ENCODE measurements at regions not wholly inside any gene's neighbourhood (a gene's known extent, or its start where the extent isn't known, plus 50 kb on each side); places are given as distances from the start of the nearest gene placed in this dataset.
"Not testable (repeated sequence)": the region's sequence is repeated elsewhere in the genome, so short reads cannot be mapped to it uniquely, and the experiment has no call there.

GRCh38 chr4:155592179-155592937 is 74.3 kb upstream of the GUCY1A1 start:
- peak; percentile 28 for DNase-seq (ENCODE audit: low spot score)

DNA sequence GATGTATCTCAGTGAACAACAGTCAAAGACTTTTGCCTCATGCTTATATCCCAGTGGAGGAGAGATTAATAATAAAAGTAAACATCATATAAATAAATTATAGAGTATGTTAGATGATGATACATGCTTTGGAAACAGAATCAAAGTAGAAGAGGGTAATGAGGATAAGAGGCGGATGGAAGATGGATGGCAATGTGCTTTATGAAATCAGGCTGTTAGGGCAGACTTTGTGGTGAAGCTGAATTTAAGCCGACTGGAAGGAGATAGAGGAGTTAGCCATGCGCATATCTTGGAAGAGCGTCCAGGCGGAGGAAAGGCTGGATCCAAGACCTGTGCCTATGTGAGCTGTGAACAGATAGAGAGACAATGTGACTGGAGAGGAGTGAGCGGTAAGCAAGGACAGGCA is 74.9 kb upstream of the GUCY1A1 start:
- no peak for DNase-seq (ENCODE audit: low spot score)

DNA sequence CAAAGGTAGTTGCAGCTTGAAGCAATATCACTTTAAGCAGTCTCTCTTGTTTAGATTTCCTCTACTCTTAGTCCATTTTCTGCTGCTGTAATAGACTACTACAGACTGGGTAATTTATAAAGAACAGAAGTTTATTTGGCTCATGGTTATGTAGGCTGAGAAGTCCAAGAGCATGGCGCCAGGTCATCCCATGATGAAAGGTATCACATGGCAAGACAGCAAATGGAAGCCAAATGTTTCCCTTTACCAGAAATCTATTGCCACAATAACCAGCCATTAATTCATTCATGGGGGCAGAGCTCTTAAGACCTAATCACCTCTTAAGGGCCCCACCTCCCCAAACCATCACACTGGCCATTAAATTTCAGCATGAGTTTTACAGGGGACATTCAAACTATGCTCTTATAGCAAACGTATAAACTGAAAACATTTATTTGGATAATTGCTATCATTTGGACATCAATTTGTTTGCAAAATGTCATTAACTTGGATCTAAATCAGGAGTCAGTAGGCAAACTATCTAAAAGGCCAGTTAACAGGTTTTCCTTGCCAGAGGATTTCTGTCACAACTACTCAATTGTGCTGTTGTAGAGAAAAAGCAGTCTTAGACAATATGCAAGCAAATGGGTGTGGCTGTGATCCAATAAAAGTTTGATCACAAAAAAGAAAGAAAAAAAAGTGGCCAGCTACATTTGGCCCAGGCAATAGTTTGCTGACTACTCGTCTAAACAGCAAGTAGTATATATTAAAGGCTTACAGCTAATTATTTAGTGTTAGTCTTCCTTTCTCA is 75.7 kb upstream of the GUCY1A1 start:
- no peak for DNase-seq (ENCODE audit: low spot score)

DNA sequence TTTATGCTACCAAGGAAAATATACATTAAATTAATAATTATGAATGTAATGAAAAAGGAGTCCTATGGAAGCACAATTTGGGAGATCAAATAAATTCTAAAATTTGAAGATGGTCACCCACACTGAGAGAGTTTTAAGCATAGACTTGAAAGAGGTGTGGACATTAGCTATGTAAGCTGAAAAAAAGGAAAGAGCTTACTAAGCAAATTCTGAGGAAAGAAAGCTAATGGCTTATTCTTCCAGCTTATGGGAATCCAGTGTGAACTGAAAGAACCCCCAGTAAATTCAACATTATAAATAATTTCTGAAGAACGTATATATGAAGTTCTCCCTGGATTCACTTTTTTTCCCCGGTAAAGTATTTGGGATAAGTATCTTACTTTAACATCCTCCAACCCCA is 78.2 kb upstream of the GUCY1A1 start:
- DNase-seq (ENCODE audit: low spot score): no peak

GRCh38 chr4:155587766-155588165 is 78.9 kb upstream of the GUCY1A1 start:
- no peak for DNase-seq (ENCODE audit: low spot score)

- peak; percentile 83 for DNase-seq (ENCODE audit: low spot score)
Observed at GRCh38 chr4:155582971-155583437, 83.6 kb upstream of the GUCY1A1 start.

- DNase-seq (ENCODE audit: low spot score): no peak
Observed at GRCh38 chr4:155582041-155582440, 84.6 kb upstream of the GUCY1A1 start.

DNA sequence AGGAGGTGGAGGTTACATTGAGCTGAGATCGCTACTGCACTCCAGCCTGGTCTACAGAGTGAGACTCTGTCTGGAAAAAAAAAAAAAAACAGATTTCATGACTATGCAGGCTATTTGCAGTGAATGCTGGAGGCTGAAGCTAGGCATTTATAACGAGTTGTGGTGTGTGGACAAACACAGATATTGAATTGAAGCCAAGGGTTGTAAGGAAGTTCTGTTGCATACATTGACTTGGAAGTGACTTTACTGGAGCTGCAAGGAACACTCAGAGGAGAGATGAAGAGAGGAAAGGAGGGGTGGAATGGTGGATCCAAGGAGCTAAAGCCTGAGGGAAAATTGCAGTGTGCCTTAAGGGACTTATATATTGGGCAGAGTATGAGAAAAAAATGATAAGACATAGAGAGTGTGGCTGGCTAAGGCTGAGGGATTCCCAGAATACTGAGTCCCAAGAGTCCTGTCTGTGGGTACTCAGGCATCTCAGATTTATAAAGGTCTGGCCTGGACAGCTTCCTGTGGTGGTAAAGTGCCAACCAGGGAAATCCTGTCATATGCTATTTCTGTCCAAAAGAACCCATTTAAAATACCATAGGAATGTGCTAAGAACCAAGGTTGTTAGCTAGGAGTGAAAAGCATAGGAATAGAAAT is 87.8 kb upstream of the GUCY1A1 start:
- peak; percentile 79 for DNase-seq (ENCODE audit: low spot score)

DNA sequence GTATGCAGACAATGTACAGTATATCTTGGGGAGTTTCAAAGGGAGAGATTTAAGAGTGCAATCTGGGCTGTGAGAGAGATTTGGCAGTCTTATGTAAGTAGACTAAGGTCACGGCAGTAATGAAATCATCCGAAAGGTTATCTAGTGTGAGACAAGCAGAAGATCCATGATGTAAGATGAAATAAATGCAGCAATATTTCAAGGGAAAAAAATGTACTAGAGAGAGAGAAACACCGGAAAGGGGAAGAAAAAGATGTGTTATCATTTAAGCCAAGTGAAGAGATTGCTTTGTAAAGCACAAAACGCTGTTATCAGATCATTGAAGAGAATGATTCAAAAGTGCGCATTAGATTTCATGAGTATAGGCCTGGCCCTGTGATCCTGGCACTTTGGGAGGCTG is 88.4 kb upstream of the GUCY1A1 start:
- no peak for DNase-seq (ENCODE audit: low spot score)

- DNase-seq (ENCODE audit: low spot score): not testable (repeated sequence)
Observed at GRCh38 chr4:155574329-155574728, 92.3 kb upstream of the GUCY1A1 start.

DNA sequence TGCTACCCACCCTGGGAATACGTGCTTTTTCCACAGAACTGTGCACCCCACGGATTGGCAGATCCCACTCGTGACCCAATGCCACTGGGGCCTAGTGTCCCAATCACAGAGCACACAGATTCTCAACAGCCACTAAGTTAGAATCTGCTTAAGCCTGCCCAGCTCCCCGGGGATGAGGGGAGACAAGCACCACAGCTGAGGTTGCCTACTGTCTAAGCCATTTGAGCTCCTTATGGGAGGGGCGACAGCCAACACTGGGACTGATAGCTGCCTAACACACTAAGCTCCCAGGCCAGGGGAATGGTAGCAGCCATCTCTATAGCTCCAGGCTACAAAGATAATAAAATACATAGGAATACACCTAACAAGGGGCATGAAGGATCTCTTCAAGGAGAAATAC is 93.5 kb upstream of the GUCY1A1 start:
- no peak for DNase-seq (ENCODE audit: low spot score)

DNA sequence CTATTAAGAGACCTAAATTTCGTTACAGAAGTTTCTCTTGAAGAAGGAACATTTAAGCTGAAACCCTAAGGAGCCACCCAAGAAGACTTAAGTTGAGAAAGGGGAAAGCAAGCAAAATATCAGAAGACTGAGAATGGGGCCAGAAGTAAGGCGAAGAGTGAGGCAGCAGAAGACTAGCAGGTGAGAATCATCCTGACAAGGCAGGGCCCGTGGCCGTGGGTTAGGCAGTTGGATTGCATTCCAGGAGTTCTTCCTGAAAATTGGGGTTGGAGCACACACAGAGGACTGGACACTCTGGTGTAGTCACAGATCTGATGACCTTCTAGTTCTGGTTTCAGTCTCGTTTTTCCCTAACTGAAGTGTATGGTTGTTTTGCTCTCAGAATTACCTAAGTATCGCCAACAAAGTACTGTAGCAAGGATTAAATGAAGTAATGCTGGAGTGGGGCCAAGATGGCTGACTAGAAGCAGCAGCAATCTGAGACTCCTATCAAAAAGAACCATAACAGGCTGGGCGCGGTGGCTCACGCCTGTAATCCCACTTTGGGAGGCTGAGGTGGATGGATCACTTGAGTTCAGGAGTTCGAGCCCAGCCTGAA is 94.4 kb upstream of the GUCY1A1 start:
- DNase-seq (ENCODE audit: low spot score): no peak

- no peak for DNase-seq (ENCODE audit: low spot score)
Observed at GRCh38 chr4:155571184-155571944, 95.3 kb upstream of the GUCY1A1 start.

DNA sequence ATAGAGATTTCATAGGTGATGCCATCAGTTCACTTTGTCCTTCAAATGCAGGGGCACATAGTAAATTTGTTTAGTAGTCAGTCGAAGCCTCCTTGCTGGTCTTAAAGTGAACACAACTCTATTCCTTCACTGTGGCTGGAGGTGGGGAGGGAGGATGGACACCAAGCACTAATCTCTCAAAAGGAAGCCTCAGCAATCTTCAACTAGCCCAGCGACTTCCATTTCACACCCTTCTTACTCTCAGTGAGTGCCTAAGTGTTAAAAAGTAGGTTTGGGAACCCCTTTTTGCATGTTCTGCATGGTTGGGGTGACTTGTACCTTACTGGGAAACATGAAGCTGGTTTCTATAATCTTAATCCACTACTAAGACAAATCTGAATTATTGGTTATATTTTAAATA is 96.0 kb upstream of the GUCY1A1 start:
- no peak for DNase-seq (ENCODE audit: low spot score)

DNA sequence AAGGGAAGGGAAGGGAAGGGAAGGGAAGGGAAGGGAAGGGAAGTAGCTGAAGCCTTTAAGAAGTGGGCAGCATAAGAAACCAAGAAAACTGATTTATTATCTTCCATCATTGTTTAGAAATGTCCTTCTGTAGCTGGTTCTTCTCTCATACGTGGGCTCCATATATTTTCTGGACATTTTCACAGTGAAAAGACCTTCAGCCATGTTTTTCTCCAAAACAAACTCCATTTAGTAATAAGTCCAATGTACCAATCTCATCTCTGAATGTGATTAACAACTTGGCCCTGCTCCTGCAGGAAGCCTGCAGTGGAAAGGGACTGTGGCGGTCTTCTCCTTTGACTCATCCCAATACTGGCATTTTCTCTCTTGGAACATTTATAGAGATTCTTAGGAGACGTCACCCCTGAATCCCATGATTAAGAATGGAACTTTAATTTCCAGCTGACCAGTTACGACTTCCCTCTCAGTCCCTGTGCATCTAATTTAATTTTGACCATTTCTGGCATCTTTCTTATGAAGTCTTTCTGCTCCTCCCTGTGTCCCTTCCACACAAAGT is 96.6 kb upstream of the GUCY1A1 start:
- no peak for DNase-seq (ENCODE audit: low spot score)

GRCh38 chr4:155569471-155569870 is 97.2 kb upstream of the GUCY1A1 start:
- no peak for DNase-seq (ENCODE audit: low spot score)

DNA sequence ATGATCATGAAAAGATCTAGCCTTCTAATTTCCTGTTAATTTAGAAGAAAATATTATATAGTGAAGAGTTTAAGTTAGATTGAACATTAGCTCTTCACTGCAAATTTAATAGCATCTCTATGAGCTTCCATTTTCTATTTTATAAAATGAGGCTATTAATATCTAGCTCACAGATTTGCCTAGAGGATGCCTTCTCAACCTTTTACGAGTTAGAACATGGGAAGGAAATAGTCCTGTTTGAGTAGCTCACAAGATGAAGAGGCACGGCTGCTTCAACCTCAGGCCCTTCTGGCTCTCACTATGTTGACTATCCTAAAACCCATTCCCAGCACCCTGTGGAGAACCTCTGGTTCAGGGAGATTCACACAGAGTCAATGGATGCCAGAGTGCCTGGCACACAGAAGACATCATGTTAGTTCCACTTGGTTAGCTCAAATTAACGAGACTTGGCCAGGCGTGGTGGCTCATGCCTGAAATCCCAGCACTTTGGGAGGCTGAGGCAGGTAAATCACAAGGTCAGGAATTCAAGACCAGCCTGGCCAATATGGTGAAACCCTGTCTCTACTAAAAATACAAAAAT is 97.9 kb upstream of the GUCY1A1 start:
- no peak for DNase-seq (ENCODE audit: low spot score)

DNA sequence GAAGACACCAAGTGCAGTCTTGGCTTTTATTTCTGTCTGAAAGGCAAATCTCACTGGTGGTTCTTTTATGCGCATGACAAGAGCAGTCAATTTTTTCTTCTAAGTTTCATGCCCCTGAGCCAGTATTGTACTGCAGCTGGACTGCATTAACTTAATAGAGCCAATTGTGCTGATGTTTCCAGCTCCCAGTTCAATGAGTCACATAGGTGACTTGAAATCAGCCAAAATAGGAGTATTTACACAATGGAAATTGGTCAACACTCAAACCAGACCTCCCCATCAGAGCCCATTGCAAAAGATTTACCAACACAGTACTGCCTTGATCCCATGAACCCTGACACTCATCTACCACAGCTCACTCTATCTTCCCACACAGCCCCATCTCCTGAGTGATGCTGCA is 100.3 kb upstream of the GUCY1A1 start:
- no peak for DNase-seq (ENCODE audit: low spot score)

DNA sequence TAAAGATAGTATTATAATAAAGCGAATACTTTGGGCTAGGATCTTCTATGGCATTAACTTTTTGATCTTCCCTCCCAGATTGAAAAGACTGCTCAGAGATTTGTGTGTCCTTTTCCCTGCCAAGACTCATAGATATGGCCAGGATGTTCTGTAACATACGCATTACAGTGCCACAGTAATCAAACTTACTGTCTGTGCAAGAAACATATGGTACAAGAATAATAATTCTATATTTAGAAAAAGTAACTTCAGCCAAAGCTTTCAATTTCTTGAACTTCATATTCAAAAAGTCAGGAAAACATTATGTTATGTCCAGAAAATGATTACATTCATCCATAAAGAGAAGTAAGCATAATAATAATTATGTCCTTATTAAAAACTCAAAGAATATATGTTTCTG is 100.9 kb upstream of the GUCY1A1 start:
- no peak for DNase-seq (ENCODE audit: low spot score)

- DNase-seq (ENCODE audit: low spot score): no peak
Observed at GRCh38 chr4:155565330-155565729, 101.3 kb upstream of the GUCY1A1 start.

DNA sequence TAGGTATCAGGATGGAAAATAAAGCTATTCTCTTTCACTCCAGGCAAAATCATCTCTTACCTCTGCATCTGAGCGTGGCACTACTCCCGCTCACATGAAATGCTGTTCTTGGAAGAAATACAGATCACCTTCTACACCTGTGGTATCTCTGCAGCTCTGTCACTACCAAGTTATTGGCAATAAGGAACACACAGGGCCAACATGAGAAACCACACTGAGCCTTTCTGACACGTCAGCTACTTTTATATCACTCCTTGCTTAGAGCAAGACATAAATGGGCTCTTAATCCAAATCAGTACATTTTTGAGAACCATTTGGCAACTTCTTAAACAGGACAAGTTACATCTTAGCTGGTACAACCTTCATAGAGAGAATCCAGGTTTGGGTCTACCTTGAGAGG is 101.8 kb upstream of the GUCY1A1 start:
- DNase-seq (ENCODE audit: low spot score): no peak

Data from H4 (cell line).